ENCODE measurements at regions not wholly inside any gene's neighbourhood (a gene's known extent, or its start where the extent isn't known, plus 50 kb on each side); places are given as distances from the start of the nearest gene placed in this dataset.

DNA sequence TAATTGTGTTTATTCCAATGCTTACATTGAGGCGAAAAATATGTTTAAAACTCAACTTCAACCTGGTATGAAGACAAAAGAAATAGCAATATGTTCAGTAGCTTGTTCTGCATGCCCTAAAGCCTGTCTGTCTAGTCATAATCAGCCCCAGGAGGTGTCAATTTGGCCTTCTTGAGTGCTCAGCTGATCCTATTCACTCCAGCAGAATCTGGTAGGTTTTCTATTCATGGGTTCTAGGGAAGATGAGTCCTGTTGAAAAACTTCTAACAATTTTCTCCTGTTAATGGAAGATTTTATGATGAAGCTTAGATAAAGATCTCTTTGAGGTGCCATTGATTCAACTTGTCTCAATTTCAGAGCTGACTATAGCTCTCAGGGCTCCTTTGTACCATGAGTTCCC lies 402.0 kb upstream of the UBE2E3 start:
- TF ChIP-seq MXI1 (conservative IDR thresholded peaks at IDR 0.05; ENCODE audit: poor library complexity, severe bottlenecking), result no peak
- TF ChIP-seq, protein P1, sequence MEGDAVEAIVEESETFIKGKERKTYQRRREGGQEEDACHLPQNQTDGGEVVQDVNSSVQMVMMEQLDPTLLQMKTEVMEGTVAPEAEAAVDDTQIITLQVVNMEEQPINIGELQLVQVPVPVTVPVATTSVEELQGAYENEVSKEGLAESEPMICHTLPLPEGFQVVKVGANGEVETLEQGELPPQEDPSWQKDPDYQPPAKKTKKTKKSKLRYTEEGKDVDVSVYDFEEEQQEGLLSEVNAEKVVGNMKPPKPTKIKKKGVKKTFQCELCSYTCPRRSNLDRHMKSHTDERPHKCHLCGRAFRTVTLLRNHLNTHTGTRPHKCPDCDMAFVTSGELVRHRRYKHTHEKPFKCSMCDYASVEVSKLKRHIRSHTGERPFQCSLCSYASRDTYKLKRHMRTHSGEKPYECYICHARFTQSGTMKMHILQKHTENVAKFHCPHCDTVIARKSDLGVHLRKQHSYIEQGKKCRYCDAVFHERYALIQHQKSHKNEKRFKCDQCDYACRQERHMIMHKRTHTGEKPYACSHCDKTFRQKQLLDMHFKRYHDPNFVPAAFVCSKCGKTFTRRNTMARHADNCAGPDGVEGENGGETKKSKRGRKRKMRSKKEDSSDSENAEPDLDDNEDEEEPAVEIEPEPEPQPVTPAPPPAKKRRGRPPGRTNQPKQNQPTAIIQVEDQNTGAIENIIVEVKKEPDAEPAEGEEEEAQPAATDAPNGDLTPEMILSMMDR (IDR thresholded peaks at IDR 0.05; ENCODE audit: poor library complexity, severe bottlenecking), result no peak
- no peak for TF ChIP-seq SMC3 (conservative IDR thresholded peaks at IDR 0.05; ENCODE audit: poor library complexity)
- no peak for TF ChIP-seq EZH2 (IDR thresholded peaks at IDR 0.05; ENCODE audit: borderline replicate concordance, insufficient read depth, low read length, poor library complexity, severe bottlenecking)
- TF ChIP-seq POLR2AphosphoS5 (IDR thresholded peaks at IDR 0.05), result no peak
- TF ChIP-seq EP300 (conservative IDR thresholded peaks at IDR 0.05; ENCODE audit: poor library complexity, severe bottlenecking), result no peak
- TF ChIP-seq, protein P2, sequence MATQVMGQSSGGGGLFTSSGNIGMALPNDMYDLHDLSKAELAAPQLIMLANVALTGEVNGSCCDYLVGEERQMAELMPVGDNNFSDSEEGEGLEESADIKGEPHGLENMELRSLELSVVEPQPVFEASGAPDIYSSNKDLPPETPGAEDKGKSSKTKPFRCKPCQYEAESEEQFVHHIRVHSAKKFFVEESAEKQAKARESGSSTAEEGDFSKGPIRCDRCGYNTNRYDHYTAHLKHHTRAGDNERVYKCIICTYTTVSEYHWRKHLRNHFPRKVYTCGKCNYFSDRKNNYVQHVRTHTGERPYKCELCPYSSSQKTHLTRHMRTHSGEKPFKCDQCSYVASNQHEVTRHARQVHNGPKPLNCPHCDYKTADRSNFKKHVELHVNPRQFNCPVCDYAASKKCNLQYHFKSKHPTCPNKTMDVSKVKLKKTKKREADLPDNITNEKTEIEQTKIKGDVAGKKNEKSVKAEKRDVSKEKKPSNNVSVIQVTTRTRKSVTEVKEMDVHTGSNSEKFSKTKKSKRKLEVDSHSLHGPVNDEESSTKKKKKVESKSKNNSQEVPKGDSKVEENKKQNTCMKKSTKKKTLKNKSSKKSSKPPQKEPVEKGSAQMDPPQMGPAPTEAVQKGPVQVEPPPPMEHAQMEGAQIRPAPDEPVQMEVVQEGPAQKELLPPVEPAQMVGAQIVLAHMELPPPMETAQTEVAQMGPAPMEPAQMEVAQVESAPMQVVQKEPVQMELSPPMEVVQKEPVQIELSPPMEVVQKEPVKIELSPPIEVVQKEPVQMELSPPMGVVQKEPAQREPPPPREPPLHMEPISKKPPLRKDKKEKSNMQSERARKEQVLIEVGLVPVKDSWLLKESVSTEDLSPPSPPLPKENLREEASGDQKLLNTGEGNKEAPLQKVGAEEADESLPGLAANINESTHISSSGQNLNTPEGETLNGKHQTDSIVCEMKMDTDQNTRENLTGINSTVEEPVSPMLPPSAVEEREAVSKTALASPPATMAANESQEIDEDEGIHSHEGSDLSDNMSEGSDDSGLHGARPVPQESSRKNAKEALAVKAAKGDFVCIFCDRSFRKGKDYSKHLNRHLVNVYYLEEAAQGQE (IDR thresholded peaks at IDR 0.05; ENCODE audit: borderline replicate concordance), result no peak
- TF ChIP-seq RAD21 (conservative IDR thresholded peaks at IDR 0.05), result no peak
- no peak for TF ChIP-seq TAF1 (IDR thresholded peaks at IDR 0.05; ENCODE audit: low read depth)

Measured in neural cell (in vitro differentiated cells).